Limb (tissue), 2 donors: ENCODE measurements at regions not wholly inside any gene's neighbourhood (a gene's known extent, or its start where the extent isn't known, plus 50 kb on each side); places are given as distances from the start of the nearest gene placed in this dataset.

Experiments
- DNase-seq, 2 donors: peaks; one replicate each; pipeline ENCODE4 v3.0.0-alpha.2; 2016; ENCODE audit errors: extremely low spot score in 2 of 2

DNA sequence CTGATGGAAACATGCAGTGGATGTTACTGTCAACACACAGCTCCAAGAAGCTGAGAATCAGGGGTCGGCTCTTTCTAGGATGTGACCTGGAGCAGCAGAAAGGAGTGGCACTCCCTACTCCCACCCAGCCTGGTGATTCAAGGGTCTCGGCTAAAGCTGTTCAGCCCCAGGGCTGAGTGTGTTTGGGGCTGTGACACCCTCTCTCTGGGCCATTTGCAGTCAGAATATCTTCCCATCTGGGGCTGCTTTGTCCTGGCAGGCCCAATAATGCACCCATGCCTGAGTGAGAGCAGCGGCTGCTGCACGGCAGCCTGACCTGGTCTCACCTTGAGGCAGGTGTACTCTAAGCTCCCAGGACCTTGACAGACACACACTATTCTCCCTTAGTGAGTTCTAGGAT is 52.5 kb upstream of the AJAP1 start:
- DNase-seq: peak in 1 of 2 donors; percentile 4

DNA sequence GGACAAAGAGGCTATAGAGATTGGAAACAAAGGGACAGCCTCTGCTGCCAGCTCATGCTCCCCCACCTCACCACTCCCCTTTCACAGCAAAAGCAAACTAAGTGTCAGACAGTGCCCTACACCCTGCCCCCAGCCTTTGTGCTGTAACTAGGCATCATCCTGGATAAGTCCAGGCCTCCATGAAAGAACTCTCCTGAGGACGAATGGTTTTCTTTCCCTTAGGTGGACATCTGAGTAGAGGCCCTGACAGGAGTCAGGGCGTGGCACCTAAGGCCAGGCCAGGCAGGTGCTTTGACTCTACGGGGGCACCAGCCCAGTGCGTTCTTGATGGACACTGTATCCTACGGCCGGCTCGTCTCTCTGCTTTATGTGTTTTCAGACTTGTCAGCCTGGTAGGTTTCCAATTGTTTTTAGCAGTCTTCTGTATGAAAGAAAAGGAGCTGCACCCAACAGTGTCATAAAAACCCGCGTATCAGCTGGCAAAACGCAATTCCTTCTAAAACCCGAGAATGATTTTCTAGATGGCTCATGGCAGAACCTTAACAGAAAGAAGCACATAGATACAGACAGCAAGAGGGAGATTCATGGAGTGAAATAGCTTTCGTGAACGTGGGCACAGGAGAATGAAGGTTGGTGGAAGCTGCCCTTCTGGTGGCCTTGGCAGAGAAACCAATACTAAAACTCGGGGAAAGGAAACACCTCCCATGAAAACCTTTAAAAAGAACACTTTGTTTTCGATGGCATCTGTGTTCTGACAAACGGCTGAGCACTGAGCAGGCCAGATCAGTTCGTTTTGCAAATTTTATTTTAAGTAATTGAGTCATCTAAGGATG is 51.7 kb upstream of the AJAP1 start:
- peak in 1 of 2 donors; percentile 13 for DNase-seq

DNA sequence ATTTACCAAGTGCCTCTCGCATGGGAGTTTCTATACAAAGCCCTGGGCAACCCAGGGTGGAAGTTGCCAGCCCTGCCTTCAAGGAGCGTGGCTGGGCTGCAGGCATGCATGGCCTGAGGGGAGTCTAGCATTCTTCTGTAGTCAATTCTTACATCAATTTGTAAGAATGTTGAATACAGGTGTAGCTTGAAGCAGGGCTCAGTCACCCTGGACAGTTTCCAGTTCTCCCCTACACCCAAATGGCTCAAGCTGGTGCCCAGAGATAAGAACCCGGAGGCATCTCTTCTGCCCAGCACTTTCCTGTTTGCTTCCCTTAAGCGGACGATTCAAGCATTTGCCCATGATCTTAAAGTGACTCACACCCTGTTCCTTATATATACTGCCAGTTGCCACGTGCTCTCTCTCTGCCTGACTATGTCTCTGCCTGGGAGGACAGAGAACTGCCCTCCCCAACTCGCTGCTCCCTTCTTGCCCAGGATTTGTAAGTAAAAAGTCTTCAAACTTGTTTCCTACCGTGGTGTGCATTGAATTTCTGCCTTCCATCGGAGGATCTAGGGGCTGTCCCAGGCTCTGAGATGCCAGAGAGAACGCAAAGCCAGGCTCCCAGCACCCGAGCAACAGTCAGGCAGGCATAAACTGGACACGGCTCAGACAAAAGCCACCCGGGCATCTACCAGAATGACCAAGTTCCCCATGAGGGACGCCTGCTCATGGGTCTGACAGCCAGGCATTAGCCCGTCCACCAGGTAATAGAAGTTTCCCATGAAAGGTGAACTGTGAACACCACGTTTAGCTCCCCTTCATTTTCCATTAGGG is 50.9 kb upstream of the AJAP1 start:
- DNase-seq: peak in 1 of 2 donors; percentile 3
